Astrocyte (in vitro differentiated cells and primary cell): ENCODE measurements at regions not wholly inside any gene's neighbourhood (a gene's known extent, or its start where the extent isn't known, plus 50 kb on each side); places are given as distances from the start of the nearest gene placed in this dataset.

ENCODE experiments used
- CTCF ChIP-seq: IDR thresholded peaks from 2 replicates; pipeline ENCODE4 v1.5.1; 2011; ENCODE audit warnings: low read depth, mild to moderate bottlenecking, inconsistent platforms, low read length, moderate library complexity; ENCODE audit not compliant: insufficient read depth
- EZH2 ChIP-seq: IDR thresholded peaks from 2 replicates; pipeline ENCODE4 v1.6.1; 2012; ENCODE audit warnings: mild to moderate bottlenecking, low read length, inconsistent platforms; ENCODE audit not compliant: insufficient read depth

- TF ChIP-seq CTCF (no peak), EZH2 (no peak)
Measured at GRCh38 chr20:47950124-47950912, 165.0 kb upstream of the SULF2 start.
